HEK293 (cell line): ENCODE measurements at regions not wholly inside any gene's neighbourhood (a gene's known extent, or its start where the extent isn't known, plus 50 kb on each side); places are given as distances from the start of the nearest gene placed in this dataset.

Experiments
- CTCF ChIA-PET: fragments of 350-600 bp; formaldehyde crosslinking; extraction: SDS; loops from one replicate; lab custom pipeline; 2021; ENCODE audit warnings: antibody characterized with exemption; lab: Yijun Ruan, JAX
- POLR2A ChIA-PET: fragments of 300-600 bp; formaldehyde crosslinking; extraction: SDS; loops from one replicate; lab custom pipeline; 2020; ENCODE audit warnings: antibody characterized with exemption, inconsistent platforms; lab: Yijun Ruan, JAX
- H3K27ac ChIP-seq: fragments of 200-500 bp; sonication (Bioruptor generic); 2 replicates; pipeline ENCODE4 v1.5.1; 2014; ENCODE audit warnings: low read depth, low read length, control low read depth, inconsistent platforms; ENCODE audit errors: extremely low read depth
- H3K36me3 ChIP-seq, 2 experiments: fragments of 200-500 bp in 1 of 2; sonication (Bioruptor generic) in 1 of 2; 1 replicate in 1 of 2; 2 replicates in 1 of 2; pipeline ENCODE4 v1.5.1; 2014 to 2017; ENCODE audit warnings: inconsistent platforms in 2 of 2, low read length in 2 of 2; ENCODE audit not compliant: control insufficient read depth in 2 of 2, insufficient read depth in 1 of 2
- H3K4me1 ChIP-seq: fragments of 200-500 bp; sonication (Bioruptor generic); 2 replicates; pipeline ENCODE4 v1.5.1; 2014; ENCODE audit warnings: mild to moderate bottlenecking, low read length, inconsistent platforms; ENCODE audit not compliant: control insufficient read depth, insufficient read depth
- H3K4me3 ChIP-seq: 2 replicates; pipeline ENCODE4 v1.5.1; 2011; ENCODE audit warnings: low read depth, mild to moderate bottlenecking, control low read depth, low read length, moderate library complexity
- H3K9me3 ChIP-seq: fragments of 200-500 bp; sonication (Bioruptor generic); 2 replicates; pipeline ENCODE4 v1.5.1; 2014; ENCODE audit warnings: low read depth, low read length, inconsistent platforms; ENCODE audit not compliant: control insufficient read depth, insufficient read depth
- GLI2 ChIP-seq: fragments of 450-650 bp; formaldehyde crosslinking; IDR thresholded peaks from 2 replicates; pipeline ENCODE4; 2017; ENCODE audit warnings: missing biosample characterization, missing genetic modification characterization, low read depth, borderline replicate concordance
- MZF1 ChIP-seq: fragments of 450-650 bp; formaldehyde crosslinking; IDR thresholded peaks from 2 replicates; pipeline ENCODE4 v1.5.1; 2017; ENCODE audit warnings: missing biosample characterization, missing genetic modification characterization, borderline replicate concordance
- PRDM1 ChIP-seq: fragments of 450-650 bp; formaldehyde crosslinking; IDR thresholded peaks from 2 replicates; pipeline ENCODE4; 2016; ENCODE audit warnings: missing biosample characterization, missing genetic modification characterization
- SETDB1 ChIP-seq: IDR thresholded peaks from one replicate; pipeline ENCODE4 v1.6.1; 2017; ENCODE audit warnings: mild to moderate bottlenecking, low read length, moderate library complexity, mixed read lengths; ENCODE audit not compliant: insufficient read length
- SP7 ChIP-seq: fragments of 450-650 bp; formaldehyde crosslinking; IDR thresholded peaks from 2 replicates; pipeline ENCODE4 v1.5.1; 2016; ENCODE audit warnings: missing biosample characterization, missing genetic modification characterization
- TCF7L2 ChIP-seq: IDR thresholded peaks from 2 replicates; pipeline ENCODE4 v1.6.1; 2011; ENCODE audit warnings: low read depth, mild to moderate bottlenecking, inconsistent platforms, low read length, moderate library complexity, borderline replicate concordance
- TRIM28 ChIP-seq: IDR thresholded peaks from 2 replicates; pipeline ENCODE4 v1.6.1; 2011; ENCODE audit warnings: low read length, control low read depth, borderline replicate concordance
- YY2 ChIP-seq: fragments of 450-650 bp; formaldehyde crosslinking; IDR thresholded peaks from 2 replicates; pipeline ENCODE4 v1.5.1; 2016; ENCODE audit warnings: missing biosample characterization, missing genetic modification characterization
- ZIC2 ChIP-seq: fragments of 450-650 bp; formaldehyde crosslinking; IDR thresholded peaks from 2 replicates; pipeline ENCODE4 v1.5.1; 2016; ENCODE audit warnings: missing biosample characterization, missing genetic modification characterization
- ZNF157 ChIP-seq: fragments of 450-650 bp; formaldehyde crosslinking; IDR thresholded peaks from 2 replicates; pipeline ENCODE4 v1.5.1; 2016; ENCODE audit warnings: missing biosample characterization, missing genetic modification characterization
- ZNF184 ChIP-seq: fragments of 450-650 bp; IDR thresholded peaks from 2 replicates; pipeline ENCODE4 v1.5.1; 2018; ENCODE audit warnings: missing biosample characterization, mild to moderate bottlenecking, missing genetic modification characterization
- ZNF24 ChIP-seq: fragments of 450-650 bp; formaldehyde crosslinking; IDR thresholded peaks from 2 replicates; pipeline ENCODE4 v1.5.1; 2016; ENCODE audit warnings: missing biosample characterization, missing genetic modification characterization
- ZNF350 ChIP-seq: fragments of 450-650 bp; formaldehyde crosslinking; IDR thresholded peaks from 2 replicates; pipeline ENCODE4 v1.5.0; 2017; ENCODE audit warnings: missing biosample characterization, mild to moderate bottlenecking, missing genetic modification characterization
- ZNF664 ChIP-seq: fragments of 450-650 bp; formaldehyde crosslinking; IDR thresholded peaks from 2 replicates; pipeline ENCODE4 v1.5.1; 2016; ENCODE audit warnings: missing biosample characterization, missing genetic modification characterization
- ZNF776 ChIP-seq: fragments of 450-650 bp; formaldehyde crosslinking; IDR thresholded peaks from 2 replicates; pipeline ENCODE4 v1.5.0; 2017; ENCODE audit warnings: missing biosample characterization, missing genetic modification characterization, borderline replicate concordance
- ZNF830 ChIP-seq: fragments of 450-650 bp; IDR thresholded peaks from 2 replicates; pipeline ENCODE4 v1.5.0; 2018; ENCODE audit warnings: missing biosample characterization, missing genetic modification characterization, low read depth, mild to moderate bottlenecking, moderate library complexity
- TF ChIP-seq, protein P1 (sequence below): fragments of 450-650 bp; formaldehyde crosslinking; IDR thresholded peaks from 2 replicates; pipeline ENCODE4 v1.5.1; 2016; ENCODE audit warnings: missing biosample characterization, missing genetic modification characterization, borderline replicate concordance
- TF ChIP-seq, protein P2 (sequence below): fragments of 450-650 bp; formaldehyde crosslinking; IDR thresholded peaks from 2 replicates; pipeline ENCODE4 v1.5.1; 2016; ENCODE audit warnings: missing biosample characterization, missing genetic modification characterization
- TF ChIP-seq, protein P3 (sequence below): fragments of 450-650 bp; formaldehyde crosslinking; IDR thresholded peaks from 2 replicates; pipeline ENCODE4 v1.5.1; 2016; ENCODE audit warnings: missing biosample characterization, missing genetic modification characterization
- TF ChIP-seq, protein P4 (sequence below): fragments of 450-650 bp; formaldehyde crosslinking; IDR thresholded peaks from 2 replicates; pipeline ENCODE4 v1.5.1; 2016; ENCODE audit warnings: missing biosample characterization, missing genetic modification characterization, borderline replicate concordance
- TF ChIP-seq, protein P5 (sequence below): fragments of 450-650 bp; formaldehyde crosslinking; IDR thresholded peaks from 2 replicates; pipeline ENCODE4 v1.5.1; 2016; ENCODE audit warnings: missing biosample characterization, missing genetic modification characterization

DNA sequence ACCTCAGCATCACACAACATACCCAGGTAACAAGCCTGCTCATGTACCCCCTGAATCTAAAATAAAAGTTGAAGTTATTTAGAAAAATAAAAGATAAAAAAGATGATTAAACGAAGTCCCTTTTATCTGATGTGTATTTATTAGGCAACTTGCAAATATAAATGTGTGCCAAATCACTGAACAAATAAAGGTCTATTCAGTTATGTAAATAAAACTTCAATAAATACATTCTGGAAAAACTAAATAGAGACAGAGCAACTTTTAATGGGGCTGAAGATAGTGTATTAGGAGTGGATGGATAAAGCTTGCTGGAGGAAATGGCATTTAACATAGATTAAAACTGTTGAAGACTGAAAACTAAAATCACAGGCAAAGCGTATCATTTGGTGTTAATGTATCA is 678.0 kb upstream of the GRM7 start:
- no peaks in the 10 kb centered on the region for H3K36me3 ChIP-seq
- ChIA-PET CTCF (no interaction called here), POLR2A (no interaction called here)

DNA sequence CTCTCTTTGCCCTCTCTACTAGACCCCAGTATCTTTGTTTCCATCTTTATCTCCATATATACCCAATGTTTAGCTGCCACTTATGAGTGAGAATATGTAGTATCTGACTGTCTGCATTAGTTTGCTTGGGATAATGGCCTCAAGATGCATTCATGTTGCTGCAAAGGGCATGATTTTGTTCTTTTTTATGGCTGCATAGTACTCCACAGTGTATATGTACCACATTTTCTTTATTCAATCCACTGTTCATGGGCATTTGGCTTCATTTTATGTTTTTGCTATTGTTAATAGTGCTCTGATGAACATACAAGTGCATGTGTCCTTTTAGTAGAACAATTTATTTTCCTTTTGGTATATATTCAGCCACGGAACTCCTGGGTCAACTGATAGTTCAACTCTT is 671.5 kb upstream of the GRM7 start:
- CTCF ChIA-PET = no interaction called here
- TF ChIP-seq, protein P1, sequence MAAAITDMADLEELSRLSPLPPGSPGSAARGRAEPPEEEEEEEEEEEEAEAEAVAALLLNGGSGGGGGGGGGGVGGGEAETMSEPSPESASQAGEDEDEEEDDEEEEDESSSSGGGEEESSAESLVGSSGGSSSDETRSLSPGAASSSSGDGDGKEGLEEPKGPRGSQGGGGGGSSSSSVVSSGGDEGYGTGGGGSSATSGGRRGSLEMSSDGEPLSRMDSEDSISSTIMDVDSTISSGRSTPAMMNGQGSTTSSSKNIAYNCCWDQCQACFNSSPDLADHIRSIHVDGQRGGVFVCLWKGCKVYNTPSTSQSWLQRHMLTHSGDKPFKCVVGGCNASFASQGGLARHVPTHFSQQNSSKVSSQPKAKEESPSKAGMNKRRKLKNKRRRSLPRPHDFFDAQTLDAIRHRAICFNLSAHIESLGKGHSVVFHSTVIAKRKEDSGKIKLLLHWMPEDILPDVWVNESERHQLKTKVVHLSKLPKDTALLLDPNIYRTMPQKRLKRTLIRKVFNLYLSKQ (tag by site-specific recombination) = no peak
- TF ChIP-seq ZNF350 (tag by site-specific recombination) (no peak), ZNF776 (tag by site-specific recombination) (no peak), YY2 (tag by site-specific recombination) (no peak), TRIM28 (no peak), MZF1 (tag by site-specific recombination) (no peak), SETDB1 (no peak), PRDM1 (tag by site-specific recombination) (no peak), ZNF157 (no peak), ZNF24 (no peak)

More for the DNA sequence above, 678.0 kb upstream of the GRM7 start:
- H3K4me3 ChIP-seq = no peak overlapping the region
- TF ChIP-seq, protein P2, sequence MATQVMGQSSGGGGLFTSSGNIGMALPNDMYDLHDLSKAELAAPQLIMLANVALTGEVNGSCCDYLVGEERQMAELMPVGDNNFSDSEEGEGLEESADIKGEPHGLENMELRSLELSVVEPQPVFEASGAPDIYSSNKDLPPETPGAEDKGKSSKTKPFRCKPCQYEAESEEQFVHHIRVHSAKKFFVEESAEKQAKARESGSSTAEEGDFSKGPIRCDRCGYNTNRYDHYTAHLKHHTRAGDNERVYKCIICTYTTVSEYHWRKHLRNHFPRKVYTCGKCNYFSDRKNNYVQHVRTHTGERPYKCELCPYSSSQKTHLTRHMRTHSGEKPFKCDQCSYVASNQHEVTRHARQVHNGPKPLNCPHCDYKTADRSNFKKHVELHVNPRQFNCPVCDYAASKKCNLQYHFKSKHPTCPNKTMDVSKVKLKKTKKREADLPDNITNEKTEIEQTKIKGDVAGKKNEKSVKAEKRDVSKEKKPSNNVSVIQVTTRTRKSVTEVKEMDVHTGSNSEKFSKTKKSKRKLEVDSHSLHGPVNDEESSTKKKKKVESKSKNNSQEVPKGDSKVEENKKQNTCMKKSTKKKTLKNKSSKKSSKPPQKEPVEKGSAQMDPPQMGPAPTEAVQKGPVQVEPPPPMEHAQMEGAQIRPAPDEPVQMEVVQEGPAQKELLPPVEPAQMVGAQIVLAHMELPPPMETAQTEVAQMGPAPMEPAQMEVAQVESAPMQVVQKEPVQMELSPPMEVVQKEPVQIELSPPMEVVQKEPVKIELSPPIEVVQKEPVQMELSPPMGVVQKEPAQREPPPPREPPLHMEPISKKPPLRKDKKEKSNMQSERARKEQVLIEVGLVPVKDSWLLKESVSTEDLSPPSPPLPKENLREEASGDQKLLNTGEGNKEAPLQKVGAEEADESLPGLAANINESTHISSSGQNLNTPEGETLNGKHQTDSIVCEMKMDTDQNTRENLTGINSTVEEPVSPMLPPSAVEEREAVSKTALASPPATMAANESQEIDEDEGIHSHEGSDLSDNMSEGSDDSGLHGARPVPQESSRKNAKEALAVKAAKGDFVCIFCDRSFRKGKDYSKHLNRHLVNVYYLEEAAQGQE (tag by site-specific recombination) = no peak
- TF ChIP-seq ZNF184 (tag by site-specific recombination) (no peak), GLI2 (tag by site-specific recombination) (no peak), ZIC2 (no peak), TCF7L2 (no peak), ZNF830 (no peak), ZNF664 (tag by site-specific recombination) (no peak), SP7 (tag by site-specific recombination) (no peak)
- TF ChIP-seq, protein P3, sequence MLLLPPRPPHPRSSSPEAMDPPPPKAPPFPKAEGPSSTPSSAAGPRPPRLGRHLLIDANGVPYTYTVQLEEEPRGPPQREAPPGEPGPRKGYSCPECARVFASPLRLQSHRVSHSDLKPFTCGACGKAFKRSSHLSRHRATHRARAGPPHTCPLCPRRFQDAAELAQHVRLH (tag by site-specific recombination) = no peak
- TF ChIP-seq, protein P4, sequence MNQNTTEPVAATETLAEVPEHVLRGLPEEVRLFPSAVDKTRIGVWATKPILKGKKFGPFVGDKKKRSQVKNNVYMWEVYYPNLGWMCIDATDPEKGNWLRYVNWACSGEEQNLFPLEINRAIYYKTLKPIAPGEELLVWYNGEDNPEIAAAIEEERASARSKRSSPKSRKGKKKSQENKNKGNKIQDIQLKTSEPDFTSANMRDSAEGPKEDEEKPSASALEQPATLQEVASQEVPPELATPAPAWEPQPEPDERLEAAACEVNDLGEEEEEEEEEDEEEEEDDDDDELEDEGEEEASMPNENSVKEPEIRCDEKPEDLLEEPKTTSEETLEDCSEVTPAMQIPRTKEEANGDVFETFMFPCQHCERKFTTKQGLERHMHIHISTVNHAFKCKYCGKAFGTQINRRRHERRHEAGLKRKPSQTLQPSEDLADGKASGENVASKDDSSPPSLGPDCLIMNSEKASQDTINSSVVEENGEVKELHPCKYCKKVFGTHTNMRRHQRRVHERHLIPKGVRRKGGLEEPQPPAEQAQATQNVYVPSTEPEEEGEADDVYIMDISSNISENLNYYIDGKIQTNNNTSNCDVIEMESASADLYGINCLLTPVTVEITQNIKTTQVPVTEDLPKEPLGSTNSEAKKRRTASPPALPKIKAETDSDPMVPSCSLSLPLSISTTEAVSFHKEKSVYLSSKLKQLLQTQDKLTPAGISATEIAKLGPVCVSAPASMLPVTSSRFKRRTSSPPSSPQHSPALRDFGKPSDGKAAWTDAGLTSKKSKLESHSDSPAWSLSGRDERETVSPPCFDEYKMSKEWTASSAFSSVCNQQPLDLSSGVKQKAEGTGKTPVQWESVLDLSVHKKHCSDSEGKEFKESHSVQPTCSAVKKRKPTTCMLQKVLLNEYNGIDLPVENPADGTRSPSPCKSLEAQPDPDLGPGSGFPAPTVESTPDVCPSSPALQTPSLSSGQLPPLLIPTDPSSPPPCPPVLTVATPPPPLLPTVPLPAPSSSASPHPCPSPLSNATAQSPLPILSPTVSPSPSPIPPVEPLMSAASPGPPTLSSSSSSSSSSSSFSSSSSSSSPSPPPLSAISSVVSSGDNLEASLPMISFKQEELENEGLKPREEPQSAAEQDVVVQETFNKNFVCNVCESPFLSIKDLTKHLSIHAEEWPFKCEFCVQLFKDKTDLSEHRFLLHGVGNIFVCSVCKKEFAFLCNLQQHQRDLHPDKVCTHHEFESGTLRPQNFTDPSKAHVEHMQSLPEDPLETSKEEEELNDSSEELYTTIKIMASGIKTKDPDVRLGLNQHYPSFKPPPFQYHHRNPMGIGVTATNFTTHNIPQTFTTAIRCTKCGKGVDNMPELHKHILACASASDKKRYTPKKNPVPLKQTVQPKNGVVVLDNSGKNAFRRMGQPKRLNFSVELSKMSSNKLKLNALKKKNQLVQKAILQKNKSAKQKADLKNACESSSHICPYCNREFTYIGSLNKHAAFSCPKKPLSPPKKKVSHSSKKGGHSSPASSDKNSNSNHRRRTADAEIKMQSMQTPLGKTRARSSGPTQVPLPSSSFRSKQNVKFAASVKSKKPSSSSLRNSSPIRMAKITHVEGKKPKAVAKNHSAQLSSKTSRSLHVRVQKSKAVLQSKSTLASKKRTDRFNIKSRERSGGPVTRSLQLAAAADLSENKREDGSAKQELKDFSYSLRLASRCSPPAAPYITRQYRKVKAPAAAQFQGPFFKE = no peak
- TF ChIP-seq, protein P5, sequence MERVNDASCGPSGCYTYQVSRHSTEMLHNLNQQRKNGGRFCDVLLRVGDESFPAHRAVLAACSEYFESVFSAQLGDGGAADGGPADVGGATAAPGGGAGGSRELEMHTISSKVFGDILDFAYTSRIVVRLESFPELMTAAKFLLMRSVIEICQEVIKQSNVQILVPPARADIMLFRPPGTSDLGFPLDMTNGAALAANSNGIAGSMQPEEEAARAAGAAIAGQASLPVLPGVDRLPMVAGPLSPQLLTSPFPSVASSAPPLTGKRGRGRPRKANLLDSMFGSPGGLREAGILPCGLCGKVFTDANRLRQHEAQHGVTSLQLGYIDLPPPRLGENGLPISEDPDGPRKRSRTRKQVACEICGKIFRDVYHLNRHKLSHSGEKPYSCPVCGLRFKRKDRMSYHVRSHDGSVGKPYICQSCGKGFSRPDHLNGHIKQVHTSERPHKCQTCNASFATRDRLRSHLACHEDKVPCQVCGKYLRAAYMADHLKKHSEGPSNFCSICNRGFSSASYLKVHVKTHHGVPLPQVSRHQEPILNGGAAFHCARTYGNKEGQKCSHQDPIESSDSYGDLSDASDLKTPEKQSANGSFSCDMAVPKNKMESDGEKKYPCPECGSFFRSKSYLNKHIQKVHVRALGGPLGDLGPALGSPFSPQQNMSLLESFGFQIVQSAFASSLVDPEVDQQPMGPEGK (tag by site-specific recombination) = no peak
- H3K4me1 ChIP-seq = no peaks in the 10 kb centered on the region
- no peak overlapping the region for H3K27ac ChIP-seq
- H3K9me3 ChIP-seq = no peaks in the 10 kb centered on the region

More for the DNA sequence above, 671.5 kb upstream of the GRM7 start:
- Histone ChIP-seq H3K4me3 (no peak overlapping the region), H3K9me3 (no peaks in the 10 kb centered on the region), H3K27ac (no peak overlapping the region), H3K36me3 (no peaks in the 10 kb centered on the region), H3K4me1 (no peaks in the 10 kb centered on the region)
- POLR2A ChIA-PET = no interaction called here
